ENCODE measurements at regions not wholly inside any gene's neighbourhood (a gene's known extent, or its start where the extent isn't known, plus 50 kb on each side); places are given as distances from the start of the nearest gene placed in this dataset.
A peak's percentile ranks its signal among the peaks of the same experiment; 100 is the strongest.

DNA sequence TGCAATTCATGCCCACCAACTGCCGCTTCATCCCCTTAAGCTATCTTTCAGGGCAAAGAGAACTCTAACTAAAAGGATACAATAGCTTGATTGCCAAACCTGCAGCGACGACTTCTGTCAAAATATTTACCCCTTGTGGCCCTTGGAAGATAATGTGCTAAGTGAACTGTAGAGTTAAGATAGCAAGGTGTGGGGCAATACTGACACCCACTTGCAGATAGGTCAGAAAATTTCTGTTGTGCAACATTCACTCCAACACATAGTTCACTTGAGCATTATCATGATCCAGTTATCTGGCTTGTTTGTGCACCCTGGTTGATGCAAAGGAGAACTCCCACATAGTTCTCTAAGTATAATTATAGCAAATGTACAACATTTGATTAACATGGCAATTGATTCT is 55.6 kb downstream of the RHOXF2B start:
- DNase-seq: no peak

DNA sequence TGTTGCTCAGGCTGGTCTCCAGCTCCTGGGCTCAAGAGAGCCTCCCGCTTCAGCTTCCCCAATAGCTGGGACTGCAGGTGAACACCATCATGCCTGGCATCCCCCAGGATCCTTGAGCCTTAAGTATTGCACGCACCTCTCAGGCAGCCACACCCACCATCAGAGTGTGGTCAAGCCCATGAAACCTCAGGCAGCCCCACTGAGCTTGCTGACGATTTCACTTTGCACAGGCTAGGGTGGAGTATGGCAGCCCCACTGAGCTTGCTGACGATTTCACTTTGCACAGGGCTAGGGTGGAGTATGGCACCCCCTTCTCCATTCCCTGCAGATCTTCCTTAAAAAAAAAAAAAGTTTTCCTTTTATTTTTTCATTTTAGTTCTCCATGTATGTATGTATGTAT is 57.2 kb downstream of the RHOXF2B start:
- DNase-seq: no peak

DNA sequence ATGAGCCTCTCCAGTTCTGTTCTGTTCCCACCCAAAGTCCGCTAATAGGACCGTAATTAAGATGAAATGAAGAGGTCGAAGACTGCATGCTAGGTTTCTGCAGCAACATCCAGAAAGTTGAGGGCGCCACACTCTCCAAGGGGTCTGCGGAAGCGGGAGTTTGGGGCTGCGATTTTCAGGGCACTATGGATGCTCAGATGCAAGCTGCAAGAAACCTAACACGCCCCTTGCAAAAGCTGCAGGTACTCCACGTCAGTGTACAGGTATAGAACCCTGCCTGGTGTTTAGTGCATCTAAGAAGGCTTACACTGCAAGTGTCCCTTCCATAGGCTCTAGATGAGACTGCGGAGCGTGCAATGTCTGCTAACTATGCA is 61.4 kb downstream of the RHOXF2B start:
- no peak for DNase-seq

DNA sequence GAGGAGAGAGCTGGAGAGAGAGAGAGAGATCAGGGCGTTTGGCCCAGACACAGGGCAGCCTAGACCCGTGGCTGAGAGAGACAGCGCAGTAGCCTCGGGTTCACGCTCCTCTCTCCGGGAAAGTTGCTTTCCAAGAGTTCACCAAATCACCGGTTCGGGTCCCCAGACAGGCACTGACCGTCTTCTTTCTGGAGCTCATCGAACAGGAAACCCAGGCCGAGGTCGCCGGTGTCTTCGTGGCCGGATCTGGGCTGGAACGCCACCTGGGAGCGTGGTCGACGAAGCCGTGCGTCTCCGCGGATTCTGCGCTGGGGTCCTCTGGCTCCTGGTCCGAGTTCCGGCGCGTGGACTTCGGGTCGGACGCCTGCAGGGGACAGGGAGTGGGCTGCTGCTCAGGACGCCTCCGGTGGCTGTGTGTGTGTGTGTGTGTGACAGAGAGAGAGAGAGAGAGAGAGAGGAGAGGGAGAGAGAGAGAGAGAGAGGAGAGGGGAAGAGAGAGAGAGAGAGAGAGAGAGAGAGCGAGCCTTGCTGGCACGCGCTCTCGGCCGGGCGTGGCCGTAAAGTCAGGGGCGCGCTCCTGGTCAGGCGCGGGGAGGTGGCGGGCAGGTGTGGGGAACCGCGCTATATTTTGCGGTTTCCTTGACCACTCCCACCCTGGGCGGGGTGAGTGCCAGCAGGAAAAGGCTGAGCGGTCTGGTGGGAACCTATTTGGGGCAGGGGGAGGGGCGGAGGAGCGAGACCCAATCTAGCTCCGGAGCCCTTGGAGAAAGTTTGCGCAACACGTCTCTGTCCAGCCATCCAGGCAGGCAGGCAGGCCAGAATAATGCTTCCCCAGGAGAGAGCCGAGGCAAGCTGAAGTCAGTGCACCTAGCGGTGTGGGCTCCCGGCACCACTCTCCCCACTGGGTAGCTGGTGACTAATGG is 62.1 kb downstream of the RHOXF2B start:
- peak in 1 of 2 experiments; percentile 8 for DNase-seq

DNA sequence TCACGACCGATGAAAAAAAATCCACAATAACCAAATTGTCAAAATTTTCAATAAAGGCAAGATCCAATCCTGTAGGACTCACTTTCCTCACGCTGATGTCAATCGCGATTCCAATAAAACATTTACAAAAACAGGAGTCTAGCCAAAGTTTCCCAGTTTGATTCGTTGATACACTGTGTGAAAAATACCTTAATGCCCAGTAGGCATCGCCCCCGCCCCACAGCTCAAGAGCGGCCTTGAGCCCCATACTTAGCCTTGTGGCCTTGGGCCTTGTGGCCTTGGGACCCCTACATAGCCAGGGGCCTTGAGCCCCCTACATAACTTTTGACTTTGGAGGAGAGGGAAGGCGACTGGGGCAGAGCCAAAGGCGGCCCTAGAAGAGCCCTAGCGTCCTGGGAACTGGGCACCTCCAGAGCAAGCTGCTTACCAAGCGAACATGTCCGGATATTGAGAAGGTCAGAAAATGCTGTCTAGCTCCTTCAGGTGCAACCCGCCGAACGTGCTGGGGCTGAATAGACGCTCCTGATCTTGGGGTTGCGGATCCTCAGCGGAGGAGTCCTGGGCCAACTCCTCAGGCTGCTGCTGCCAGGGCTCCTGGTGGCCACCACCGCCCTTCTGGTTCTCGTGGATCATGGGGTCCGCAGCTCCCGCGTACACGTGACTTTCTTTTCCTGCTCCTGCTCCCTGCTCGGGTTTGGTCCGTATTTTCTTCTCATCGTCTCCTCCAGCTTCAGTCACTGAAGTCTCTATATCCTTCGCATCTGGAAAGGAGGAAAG is 62.9 kb downstream of the RHOXF2B start:
- DNase-seq: no peak

DNA sequence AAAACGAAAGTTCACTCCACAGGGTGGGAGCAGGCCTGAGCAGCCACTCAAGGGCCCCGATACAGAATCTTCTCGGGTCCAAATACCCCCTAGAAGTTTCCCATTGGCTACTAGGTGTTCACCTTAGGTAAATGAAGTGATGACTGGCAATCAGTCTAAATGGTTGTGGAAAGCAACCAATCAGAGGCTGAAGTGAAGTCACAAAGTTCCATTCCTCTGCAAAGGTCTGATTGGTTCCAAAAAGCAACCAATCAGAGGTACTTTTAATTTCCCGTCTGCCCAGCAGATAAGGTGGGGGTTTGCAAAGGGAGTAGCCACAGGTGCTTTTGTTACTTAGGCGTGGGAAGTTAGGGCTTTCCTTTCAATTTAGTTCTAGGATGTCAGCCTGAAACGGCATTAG is 58.2 kb upstream of the NKAP start:
- no peak for DNase-seq

DNA sequence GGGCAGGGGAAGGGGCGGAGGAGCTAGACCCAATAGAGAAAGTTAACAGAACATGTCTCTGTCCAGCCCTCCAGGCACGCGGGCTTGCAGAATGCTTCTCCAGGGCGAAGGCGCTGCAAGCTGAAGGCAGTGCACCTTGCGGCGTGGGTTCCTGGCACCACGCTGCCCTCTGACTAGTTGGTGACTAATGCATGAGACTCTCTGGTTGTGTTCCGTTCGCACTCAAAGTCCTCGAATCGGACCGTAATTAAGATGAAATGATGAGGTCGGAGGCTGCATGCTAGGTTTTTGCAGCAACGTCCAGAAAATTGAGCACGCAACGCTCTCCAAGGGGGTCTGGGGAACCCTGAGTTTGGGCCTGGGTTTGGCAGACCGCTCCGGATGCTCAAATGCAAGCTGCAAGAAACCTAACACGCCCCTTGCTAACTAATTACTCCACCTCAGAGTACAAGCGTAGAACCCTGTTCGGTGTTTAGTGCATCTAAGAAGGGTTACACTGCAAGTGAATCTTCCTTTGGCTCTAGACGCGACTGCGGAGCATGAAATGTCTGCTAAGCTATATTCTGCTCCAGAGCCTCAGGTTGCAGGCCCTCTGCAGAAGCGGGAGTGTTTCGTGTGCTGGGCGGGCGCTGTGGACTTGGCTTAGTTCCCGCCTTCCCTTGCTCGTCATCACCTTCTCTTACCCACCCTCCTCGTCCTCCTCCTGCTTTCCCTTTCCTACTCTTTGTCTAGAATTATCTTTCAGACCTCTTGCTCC is 57.1 kb upstream of the NKAP start:
- peak; percentile 8 to 19 for DNase-seq

DNA sequence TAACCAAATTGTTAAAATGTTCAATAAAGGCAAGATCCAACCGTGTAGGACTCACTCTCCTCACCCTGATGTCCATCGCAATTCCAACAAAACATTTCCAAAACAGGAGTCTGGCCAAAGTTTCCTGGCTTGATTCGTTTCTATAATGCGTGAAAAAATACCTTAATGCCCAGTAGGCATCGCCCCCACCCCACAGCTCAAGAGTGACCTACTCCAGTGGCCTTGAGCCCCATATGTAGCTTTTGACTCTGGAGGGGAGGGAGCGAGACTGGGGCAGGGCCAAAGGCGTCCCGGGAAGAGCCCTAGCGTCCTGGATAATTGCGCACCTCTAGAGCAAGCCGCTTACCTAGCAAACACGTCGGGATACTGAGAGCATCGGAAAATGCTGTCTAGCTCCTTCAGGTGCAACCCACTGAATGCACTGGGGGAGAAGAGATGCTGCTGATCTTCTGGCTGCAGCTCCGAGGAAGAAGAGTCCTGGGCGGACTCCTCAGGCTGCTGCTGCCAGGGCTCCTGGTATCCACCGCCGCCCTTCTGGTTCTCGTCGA is 55.6 kb upstream of the NKAP start:
- no peak for DNase-seq

DNA sequence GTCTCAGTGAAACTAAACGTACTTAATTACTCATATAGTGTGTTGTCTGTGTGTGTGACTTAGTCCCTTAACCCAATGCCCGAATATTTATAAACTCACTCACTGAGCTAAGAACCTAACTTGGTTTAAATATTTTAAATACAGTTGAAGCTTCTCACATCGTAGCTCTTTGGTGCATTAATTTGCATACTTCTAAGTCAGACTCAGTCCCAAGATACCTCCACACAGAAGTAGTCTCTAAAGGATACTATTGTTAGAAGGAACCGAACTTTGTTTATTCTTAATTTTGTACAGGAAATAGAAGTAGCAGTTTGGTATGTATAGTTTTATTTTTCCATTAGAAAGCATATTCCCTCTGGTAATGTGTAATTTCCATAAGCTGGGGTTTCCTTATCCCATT is 54.0 kb upstream of the NKAP start:
- no peak for DNase-seq

DNA sequence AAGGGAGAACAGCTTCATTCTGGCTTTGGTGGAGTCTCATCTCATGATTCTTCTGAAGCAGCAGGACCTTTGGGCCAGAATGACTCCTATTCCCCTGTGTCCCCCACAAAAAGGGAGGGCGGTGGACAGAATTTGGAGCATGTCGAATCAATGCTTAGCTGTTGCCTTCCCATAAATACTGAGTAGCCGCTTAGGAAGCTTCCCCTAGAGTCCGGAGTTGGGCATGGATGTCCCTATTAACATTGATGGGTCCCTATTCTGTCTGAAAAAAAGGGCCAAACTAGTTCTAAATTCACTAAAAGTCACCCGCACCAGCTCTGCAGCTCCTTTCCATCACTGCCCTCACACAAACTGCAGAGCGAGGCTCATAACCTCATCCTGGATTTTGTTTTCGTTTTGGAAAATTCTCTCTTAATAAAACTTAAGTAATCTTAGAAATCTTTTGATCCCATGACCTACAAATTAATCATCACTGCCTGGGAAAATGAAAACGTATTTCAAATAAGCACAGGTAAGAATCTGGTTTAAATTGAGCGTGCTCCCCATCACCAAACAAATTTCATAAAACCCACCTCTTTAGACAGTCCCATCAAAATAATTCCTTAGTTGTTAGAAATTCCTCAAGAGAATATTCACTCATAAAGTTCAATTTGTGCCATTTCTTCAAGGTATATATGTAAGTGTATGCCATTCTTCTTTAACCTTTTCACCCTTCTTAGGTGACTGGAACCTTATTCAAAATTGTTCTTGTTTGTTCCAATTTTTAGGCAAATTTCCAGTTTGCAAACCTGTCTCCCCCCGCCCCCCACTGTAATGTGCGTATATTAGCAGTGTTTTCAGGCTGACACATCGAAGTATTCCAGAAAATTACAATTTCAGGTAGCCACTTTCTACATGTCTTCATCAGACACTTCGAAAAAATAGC is 53.3 kb upstream of the NKAP start:
- DNase-seq: no peak

DNA sequence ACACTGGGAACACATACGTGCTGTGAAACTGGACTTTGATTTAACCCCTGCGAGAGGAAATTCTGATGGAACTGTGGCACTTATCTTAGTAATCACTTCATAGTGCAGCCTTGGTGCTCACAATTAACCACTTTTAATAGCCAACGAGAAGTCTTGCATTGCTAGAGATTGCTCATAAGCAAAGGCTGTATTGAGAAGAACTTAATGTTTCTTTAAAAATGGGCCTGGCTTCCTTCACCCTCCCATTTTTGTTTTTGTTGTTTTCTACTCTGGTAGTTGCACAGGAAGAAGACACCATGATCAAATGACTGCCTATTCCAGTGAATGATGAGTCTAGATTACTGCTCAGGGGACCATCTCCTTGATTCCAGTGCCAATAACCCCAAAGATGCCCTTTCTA is 52.5 kb upstream of the NKAP start:
- no peak for DNase-seq
